ENCODE measurements at regions not wholly inside any gene's neighbourhood (a gene's known extent, or its start where the extent isn't known, plus 50 kb on each side); places are given as distances from the start of the nearest gene placed in this dataset.

DNA sequence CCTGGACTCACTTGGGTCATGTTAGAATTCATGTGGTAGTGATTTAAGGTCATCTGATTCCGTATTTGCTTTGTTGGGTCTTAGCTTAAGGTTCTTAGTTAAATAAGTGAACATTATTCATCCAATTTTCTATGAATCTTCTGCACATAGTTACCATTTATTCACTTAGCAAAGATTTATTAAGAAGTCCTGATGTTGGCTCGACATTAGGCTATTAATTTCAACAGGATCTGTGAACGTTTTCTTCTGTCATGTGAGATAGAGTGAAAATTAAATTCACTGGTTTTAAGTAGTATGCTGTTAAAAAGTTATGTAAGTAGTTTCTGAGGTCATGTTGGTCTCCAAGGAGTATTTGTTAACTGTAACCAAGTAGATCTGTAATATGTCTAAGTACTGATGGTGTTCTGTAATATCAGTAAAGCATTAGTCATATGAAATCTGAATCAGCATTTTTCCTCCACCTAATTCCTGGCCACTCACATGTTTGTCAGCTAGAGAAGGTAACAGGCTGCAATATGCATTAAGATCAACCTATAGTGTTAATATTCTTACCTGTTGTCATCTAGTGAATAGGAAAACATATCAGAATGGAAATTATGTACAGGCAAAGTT is 155.6 kb downstream of the PCDH7 start:
- no peak for DNase-seq (ENCODE audit: low spot score)

GRCh38 chr4:30879855-30880598 is 159.9 kb downstream of the PCDH7 start:
- no peak for DNase-seq (ENCODE audit: low spot score)

- no peak for DNase-seq (ENCODE audit: low spot score)
These were observed 161.8 kb downstream of the PCDH7 start for GRCh38 chr4:30881985-30882384.

DNA sequence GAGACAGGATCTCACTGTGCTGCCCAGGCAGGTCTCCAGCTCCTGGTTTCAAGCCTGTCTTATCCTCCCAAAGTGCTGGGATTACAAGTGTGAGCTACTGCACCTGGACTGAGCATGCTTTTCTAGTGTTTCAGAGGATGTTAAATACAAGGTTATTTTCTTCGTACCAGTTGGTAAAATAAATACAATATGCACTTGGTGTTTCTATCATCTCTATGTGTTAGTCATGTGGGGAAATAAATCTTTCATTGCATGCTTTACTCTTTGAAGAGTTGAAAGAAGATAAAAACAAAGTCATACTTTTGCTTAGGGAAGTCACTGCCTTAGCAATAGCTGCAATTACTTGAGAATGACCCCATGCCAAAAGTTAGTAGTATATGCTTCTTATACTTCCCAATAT is 162.3 kb downstream of the PCDH7 start:
- DNase-seq (ENCODE audit: low spot score), result no peak

DNA sequence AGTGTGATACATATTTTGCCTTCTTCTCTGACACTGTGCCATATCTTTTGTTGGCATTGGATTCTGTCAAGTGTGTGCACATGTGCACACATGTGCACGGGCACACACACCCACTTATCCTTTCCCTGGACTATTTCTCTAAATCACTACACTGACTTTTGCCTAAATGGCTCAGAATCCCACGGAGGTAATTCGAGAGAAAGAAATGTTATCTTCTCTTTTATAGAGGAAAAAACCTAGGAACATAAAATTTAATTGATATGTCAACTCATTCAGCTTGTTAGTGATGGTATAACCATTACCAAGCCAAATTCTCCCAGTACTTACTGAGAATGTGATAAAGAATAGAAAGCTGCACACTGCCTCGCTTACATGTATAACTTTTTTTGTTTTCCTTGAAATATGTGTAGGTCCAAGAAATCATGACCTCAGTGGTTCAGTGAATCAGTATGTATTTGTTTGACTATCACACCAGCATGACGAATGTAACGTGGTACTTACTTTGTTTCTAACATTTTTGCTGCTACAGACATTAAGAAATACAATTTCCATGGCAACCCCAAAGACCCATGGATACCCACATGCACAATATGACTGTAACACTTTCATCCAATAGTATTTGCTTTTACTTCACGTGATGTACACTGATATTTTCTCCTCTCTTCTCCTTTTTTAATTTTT is 163.0 kb downstream of the PCDH7 start:
- no peak for DNase-seq (ENCODE audit: low spot score)

GRCh38 chr4:30901461-30902451 is 181.6 kb downstream of the PCDH7 start:
- DNase-seq (ENCODE audit: low spot score), result no peak

DNA sequence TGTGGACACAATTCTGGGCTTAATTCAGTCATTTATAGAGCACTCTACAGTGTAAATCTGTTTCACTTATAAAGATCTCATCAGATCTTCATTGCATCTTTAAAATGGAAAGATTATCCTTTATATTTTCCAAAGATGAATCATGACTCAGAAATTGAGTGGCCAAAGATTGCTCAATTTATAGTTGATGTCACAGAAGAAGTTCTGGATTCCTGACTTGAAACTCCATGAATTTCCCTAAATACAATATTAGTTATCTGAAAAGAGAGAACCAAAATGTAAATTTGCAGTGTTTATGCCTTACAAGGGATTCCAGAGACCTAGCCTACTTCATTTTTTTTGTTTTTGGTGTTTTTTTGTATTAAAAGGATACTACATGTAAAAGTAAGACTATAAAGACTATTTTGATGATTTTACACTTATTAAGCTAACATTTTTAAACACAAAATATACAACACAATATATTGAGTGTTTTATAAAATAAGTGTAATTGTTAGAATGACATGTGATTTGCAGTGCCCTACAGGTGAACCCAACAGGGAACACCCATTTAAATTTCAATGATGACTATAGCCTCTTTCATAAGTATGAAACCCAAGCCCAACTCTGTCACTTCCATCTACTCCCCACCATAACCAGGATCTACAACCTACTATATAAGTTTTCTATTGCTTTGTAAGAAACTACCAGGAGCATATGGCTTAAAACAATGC is 183.5 kb downstream of the PCDH7 start:
- no peak for DNase-seq (ENCODE audit: low spot score)

DNA sequence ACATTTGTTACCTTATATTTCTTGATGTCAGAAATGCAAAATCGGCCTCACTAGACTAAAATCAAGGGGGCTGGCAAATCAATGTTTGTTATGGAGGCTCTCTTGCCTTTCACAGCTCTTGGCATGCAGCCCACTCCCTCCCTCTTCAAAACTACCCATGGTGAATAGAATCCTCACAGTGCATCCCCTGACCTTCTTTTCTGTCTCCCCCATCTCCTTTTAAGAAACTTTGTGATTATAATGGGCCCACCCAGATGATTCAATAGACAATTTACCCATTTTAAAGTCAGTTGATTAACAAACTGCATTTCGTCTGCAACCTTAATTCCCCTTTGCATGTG is 184.0 kb downstream of the PCDH7 start:
- DNase-seq (ENCODE audit: low spot score), result no peak

GRCh38 chr4:30904588-30904987 is 184.4 kb downstream of the PCDH7 start:
- no peak for DNase-seq (ENCODE audit: low spot score)

DNA sequence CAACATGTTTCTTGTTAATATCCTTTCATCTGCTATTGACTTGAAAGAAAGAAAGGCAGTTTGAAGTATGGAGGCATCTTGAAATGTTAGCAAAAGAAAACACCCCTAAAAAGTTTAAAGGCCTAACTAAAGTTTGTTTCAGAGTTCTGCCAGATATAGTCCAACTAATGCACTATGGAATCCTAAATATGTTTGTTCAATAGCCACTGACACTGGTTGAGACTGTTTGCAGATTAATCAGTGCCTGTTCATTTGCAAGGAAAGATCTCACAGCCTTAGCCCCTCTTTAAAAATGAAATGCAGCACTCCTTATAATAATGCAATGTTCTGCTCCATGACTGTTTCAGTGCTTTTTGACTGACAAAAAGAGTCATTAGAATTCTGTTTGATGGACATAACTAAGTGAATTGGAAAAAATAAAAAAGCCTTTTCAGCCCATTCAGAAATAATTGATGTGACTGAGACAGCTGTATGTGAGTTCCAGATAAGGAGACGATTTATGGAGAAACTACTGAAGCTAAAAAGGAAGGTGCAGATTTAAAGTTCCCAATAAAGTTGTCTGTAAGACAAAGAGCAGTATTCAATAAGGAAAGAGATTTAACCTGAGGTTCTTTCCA is 192.0 kb downstream of the PCDH7 start:
- no peak for DNase-seq (ENCODE audit: low spot score)

GRCh38 chr4:30916337-30917274 is 196.4 kb downstream of the PCDH7 start:
- no peak for DNase-seq (ENCODE audit: low spot score)

GRCh38 chr4:30917946-30918345 is 197.8 kb downstream of the PCDH7 start:
- no peak for DNase-seq (ENCODE audit: low spot score)

GRCh38 chr4:30919458-30919857 is 199.3 kb downstream of the PCDH7 start:
- no peak for DNase-seq (ENCODE audit: low spot score)

GRCh38 chr4:30920043-30920442 is 199.9 kb downstream of the PCDH7 start:
- DNase-seq (ENCODE audit: low spot score), result no peak

DNA sequence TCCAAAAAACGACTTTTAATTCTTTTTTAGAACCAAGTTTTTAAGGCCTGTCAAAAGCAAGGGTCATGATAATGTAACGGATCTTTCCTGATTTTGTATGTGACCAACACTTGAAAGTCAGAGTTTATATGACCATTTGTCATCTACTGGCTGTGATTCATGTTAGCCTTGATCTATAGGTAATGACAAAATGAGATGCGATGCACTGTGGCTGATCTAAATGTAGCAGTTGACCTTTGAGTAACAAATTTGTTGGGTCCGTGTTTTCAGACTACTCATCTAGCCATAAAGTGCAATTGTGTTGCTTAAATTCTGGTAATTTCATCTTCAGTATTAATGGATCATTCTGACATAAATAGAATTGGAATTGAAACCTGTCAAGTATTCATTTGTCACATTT is 202.5 kb downstream of the PCDH7 start:
- no peak for DNase-seq (ENCODE audit: low spot score)

DNA sequence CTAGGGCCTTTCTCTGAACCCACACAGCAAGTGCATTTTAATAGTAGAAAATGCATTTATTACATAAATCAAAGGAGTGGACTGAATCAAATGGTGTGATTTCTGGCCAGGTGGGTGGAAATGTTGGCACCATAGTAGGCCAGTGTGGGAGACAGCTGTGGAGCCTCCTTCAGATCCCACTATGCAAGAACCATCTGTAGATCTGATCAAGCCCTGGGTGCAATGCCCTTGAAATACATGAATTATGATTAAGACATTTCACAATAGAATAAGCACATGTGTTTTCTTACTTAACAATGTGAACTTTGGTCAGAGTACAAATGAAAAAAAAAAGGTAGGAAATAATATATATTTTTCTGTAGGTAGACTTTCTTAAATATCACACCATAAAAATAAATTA is 204.3 kb downstream of the PCDH7 start:
- DNase-seq (ENCODE audit: low spot score), result no peak

GRCh38 chr4:30929649-30930048 is 209.5 kb downstream of the PCDH7 start:
- DNase-seq (ENCODE audit: low spot score), result no peak

DNA sequence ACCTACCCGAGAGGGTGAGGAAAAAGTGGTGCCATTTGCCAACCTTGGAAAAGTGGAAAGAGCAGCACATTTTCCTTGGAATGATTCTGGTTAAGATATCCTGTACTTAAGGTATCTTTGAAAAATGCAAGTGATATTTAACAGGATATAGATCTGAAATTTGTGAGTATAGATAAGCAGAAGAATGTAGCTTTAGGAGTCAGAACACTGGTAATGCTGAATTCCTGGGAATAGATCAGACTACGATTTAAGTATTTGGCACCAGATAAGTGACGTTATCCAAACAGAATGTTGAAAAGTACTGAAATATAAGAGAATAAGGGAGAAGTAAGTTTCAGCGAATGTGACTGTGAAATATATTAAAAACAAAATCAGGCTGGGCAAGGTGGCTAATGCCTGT is 210.1 kb downstream of the PCDH7 start:
- DNase-seq (ENCODE audit: low spot score), result no peak

DNA sequence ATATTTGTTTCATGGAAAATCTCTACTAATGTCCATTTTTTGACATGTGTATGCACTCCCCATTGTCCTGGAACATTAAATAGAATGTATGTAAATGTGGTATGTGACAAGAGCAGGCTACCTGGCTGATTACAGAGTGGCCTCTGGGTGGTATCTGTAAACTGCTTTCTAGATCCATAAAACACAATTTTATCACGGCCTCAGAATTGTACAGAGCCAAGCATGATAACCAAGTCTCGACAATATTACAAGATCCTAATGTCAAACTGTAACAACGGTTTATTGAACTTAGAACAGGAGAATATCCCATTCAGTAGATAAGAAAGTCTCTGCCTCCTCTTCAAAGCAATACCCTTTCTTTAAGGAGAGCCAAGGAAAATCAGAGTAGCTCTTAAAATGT is 212.4 kb downstream of the PCDH7 start:
- DNase-seq (ENCODE audit: low spot score), result no peak

DNA sequence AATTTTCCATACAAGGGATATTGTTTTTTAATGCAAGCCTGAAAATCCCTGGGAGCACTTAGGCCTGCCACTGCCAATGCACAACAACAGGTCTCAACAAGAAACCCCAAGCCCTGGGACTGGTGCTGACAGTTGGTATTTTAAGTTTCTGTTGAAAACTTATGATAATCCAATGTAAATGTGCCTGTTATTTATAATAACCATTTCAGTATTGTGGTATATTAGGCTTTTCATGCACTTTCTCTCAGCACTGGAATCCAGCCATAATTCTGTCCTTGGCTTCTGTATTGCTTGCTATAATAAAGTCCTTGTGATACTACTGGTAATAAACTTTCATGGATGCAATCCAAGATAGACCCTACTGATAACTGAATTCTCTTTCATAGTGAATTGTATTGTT is 218.9 kb downstream of the PCDH7 start:
- DNase-seq (ENCODE audit: low spot score), result no peak
